ENCODE measurements at regions not wholly inside any gene's neighbourhood (a gene's known extent, or its start where the extent isn't known, plus 50 kb on each side); places are given as distances from the start of the nearest gene placed in this dataset.

DNA sequence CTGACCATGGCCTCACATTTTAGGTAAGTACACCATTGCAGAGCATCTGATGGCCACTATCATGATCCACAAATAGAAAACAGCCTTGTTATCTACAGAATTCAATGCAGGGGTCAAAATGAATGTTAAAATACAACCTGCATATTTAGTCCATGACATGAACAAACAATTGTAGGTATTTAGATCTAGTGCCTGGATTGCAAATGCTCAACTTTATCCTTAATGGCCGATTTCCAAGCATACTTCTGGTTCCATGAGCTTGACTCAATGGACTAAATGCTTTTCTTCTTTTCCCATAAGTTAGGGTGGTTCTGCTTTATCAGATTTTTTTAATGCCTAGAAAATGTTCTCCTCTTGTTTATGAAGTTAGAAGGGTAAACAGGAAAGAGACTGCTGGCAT lies 139.2 kb upstream of the TTC29 start:
- TF ChIP-seq, protein P1, sequence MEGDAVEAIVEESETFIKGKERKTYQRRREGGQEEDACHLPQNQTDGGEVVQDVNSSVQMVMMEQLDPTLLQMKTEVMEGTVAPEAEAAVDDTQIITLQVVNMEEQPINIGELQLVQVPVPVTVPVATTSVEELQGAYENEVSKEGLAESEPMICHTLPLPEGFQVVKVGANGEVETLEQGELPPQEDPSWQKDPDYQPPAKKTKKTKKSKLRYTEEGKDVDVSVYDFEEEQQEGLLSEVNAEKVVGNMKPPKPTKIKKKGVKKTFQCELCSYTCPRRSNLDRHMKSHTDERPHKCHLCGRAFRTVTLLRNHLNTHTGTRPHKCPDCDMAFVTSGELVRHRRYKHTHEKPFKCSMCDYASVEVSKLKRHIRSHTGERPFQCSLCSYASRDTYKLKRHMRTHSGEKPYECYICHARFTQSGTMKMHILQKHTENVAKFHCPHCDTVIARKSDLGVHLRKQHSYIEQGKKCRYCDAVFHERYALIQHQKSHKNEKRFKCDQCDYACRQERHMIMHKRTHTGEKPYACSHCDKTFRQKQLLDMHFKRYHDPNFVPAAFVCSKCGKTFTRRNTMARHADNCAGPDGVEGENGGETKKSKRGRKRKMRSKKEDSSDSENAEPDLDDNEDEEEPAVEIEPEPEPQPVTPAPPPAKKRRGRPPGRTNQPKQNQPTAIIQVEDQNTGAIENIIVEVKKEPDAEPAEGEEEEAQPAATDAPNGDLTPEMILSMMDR (IDR thresholded peaks at IDR 0.05; ENCODE audit: insufficient read depth, low read length), result no peak
- TF ChIP-seq POLR2AphosphoS5 (IDR thresholded peaks at IDR 0.05; ENCODE audit: low read depth) (no peak), GABPA (IDR thresholded peaks at IDR 0.05; ENCODE audit: low read depth) (no peak)
